GM21717 (cell line): ENCODE measurements at regions not wholly inside any gene's neighbourhood (a gene's known extent, or its start where the extent isn't known, plus 50 kb on each side); places are given as distances from the start of the nearest gene placed in this dataset.
"Not testable (repeated sequence)": the region's sequence is repeated elsewhere in the genome, so short reads cannot be mapped to it uniquely, and the experiment has no call there.

Source experiments
- ATAC-seq: cut with Tn5 transposase; IDR thresholded peaks from one replicate; pipeline ENCODE4 v1.9.1; 2021; ENCODE audit warnings: mild to moderate bottlenecking, moderate library complexity; ENCODE audit not compliant: unreplicated experiment

DNA sequence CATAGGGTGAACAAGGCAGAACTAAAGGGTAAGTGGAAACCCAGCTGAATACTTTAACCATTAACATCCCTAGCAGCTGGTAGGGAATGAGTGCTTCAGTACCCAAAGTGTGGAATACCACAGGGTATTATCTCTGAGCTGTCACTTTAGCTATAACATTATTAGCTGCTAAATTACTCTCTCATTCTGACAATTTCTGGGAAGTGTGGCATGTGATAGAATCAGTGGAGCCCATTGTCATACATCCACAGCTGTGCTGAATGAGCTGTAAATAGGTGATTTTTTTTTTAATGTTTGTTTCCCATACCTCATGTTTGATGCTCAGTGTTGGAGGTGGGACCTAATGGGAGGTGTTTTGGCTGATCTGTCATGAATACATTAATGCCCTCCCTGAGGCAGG, 894.3 kb downstream of the DIPK2A start:
- ATAC-seq = no peak

DNA sequence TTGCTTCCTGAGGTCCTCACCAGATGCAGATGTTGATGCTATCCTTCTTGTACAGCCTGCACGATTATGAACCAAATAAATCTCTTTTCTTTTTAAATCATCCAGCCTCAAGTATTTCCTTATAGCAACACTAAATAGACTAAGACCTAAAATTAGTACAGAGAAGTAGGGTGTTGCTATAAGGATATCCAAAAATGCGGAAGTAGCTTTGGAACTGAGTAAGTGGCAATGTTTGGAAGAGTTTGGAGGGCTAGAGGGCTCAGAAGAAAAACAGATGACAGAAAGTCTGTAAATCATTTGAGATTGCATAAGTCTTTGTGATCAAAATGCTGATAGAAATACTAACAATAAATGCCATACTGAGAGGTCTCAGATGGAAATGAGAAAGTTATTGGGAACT, 894.9 kb downstream of the DIPK2A start:
- no peak for ATAC-seq

DNA sequence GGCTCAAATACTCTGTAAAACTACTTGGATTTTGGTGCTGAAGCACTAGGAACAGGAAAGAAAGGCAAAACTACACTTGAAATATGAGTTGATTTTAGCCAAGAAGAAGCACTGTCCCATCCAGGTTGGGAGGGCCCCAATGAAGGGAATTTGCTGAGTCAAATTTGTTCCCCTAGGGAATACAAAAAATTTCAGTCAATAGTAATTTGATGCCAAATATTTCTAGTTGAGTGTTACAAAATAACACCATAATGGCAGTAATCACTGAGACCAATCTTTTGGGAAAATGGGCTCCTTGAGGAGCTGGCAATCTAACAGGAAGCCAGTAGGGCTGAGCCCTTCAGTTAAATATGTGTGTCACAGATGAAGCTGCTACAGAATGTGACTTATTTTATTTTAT, 896.9 kb downstream of the DIPK2A start:
- ATAC-seq = no peak

- no peak for ATAC-seq
Observed at GRCh38 chr3:144873066-144873465, 901.4 kb downstream of the DIPK2A start.

GRCh38 chr3:144875211-144875610, 903.6 kb downstream of the DIPK2A start:
- no peak for ATAC-seq

DNA sequence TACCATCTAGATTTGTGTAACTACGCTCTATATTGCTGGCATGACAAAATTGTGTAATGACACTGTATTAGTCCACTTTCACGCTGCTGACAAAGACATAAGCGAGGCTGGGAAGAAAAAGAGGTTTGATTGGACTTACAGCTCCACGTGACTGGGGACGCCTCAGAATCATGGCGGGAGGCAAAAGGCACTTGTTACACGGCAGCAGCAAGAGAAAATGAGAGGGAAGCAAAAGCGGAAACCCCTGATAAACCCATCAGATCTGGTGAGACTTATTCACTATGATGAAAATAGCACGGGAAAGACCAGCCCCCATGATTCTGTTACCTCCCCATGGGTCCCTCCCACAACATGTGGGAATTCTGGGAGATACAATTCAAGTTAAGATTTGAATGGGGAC, 905.7 kb downstream of the DIPK2A start:
- ATAC-seq = no peak

GRCh38 chr3:144879701-144880100, 908.1 kb downstream of the DIPK2A start:
- ATAC-seq = no peak

DNA sequence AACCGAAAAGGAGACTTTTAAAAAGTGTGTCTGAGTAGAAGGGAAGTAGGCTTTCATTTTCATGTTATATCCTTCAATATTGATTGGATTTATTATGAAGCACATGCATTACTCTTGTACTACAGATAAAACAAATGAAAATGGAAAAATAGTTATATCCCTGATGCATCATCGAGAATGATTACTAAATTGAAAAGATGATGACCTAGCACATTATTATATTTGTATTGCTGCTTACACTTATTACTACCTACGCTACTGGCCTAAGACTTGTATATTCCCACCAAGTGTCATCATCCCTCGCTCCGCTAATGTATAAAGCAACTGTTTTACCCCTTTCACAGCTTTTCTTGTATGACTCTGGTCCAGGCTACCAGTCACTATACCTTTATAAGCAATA, 922.4 kb downstream of the DIPK2A start:
- ATAC-seq = no peak

DNA sequence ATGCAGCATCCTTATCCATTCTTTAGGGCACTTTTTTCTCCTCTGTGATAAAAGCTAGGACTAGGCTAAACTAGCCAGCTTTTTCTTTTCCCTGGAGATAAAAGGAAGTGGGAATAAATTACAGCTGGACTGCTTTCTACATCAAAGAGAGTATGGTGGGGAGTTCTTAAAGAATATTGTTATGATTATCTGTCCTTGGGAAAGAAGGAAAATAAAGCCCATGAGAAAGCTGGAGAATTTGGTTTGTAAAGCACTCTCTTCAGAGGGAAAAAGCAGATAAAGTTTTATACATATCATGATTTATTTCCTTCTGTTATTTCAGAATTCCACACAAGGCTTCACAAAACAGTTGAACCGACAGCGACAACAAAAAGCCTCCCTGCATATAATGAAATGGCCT, 923.0 kb downstream of the DIPK2A start:
- ATAC-seq = no peak

- ATAC-seq = no peak
Observed at GRCh38 chr3:144900366-144900765, 928.7 kb downstream of the DIPK2A start.

DNA sequence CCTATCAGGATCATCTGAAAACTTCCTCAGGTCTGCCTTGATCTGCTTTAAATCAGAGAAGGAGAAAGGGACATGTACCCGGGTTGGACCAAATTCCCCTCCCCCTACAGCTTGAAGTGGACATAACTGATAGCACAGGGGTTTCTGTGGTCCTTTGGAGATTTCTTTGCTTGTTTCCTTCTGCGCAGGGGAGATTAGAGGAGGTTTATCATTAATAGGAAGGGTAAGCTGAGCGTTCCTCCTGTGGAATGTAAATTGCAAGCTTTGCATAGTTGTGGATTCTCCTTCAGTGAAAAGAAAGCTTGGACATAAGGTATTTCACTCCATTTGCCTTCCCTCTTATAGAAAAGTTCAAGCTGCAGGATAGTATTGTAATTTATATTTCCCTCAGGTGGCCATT, 936.0 kb downstream of the DIPK2A start:
- not testable (repeated sequence) for ATAC-seq

DNA sequence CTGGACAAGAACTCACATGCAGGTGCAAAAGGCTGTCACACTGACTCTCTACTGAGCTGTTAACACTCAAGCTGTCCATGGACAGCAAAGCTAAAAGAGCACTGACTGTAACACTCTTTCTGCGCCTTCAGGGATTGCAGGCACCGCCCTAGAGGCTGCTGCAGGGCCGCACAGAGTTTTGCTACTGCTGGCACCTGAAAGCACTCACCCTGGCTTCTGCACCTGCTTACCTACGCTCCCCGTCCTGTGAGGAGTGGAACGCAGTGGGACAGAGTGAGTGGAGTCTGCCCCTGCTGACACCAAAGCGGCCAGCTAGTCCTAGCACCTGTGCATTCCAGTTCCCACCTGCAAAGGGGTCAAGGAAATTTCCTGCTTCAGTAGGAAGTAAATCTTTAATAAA, 941.3 kb downstream of the DIPK2A start:
- no peak for ATAC-seq

DNA sequence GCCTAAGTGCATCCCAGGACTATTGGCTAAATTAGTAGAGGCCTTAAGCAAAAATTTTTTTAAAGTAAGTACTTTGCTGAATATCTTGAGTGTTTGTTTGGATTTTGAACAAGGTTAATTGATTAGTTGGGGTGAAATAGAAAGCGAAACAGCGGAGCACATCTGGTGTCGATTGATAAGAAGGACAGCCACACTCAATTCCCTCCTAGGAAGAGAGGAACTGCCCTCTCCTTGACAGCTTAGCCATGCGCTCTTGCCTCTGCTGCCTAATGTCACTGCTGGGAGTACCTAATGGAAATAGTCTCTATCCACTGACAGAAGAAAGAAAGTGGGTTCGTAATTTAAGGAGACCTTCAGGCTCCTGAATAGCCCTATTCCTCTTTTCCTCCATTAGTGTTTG, 943.6 kb downstream of the DIPK2A start:
- ATAC-seq = no peak

DNA sequence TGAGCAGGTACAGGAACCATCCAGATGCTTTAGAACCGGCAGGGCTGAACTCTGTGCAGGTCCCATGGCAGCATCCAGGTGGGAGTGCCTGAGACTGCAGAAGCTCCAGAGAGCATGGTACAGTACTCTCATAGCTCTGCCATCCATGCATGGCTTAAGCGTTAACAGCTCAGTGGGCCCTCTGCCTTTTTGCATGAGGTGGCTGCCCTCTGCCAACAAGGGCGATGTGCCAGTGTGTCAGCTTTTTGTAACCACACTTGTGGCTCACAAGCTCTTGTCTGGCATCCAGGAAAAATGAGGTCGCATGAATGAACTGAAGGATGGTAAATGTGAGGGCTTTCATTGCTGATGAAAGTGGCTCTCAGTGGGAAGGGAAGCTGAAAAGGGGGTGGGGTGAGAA, 950.1 kb downstream of the DIPK2A start:
- ATAC-seq = no peak

DNA sequence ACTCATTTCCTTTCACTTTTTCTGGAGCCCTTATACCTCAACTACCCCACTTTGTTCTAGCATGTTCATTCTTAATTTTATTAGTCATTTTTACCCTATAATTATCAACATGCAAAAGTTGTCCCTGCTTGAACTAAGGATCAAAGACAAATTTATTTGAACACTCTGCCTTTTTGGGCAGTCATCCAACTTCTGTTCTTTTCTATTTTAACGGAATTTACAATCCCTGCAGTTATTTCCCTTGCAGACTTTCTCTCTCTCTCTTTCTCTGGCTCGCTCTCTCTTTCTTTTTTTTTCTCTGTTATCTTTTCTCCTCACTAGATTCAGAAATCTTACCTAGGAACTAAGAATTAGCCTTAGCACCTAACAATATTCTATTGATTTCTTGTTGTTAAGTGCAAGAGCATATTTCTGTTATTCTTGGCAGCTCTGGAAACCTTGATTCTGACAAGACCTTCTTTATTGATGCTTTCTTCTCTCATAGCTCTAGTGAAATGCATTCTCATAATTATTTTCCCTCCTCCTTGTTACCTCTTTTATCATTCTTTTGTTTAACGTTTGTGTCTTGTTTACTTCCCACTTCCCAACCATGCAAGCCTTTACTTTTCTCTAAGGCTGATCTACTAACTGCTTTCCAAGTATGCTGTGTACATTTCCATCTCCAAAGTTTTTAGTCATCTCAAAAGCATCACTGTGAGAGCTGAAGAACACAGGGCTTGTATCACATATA, 951.6 kb downstream of the DIPK2A start:
- ATAC-seq = no peak

- no peak for ATAC-seq
Observed at GRCh38 chr3:144930431-144930830, 958.8 kb downstream of the DIPK2A start.

DNA sequence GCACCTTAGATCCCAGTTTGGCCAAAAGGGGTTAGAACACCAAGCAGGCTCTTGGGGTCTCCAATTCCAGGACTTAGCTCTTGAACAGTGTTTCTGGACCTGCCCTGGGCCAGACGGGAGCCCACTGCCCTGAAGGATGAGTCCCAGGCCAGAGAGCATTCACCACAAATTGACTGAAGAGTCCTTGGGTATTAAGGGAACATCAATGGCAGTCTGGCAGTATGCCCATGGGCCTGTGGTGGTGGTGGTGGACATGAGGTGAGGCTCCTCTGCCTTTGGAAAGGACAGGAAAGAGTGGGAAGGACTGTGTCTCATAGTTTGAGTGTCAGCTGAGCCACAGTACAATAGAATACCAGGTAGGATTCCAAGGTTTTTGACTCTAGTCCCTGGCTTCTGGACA, 960.0 kb downstream of the DIPK2A start:
- ATAC-seq = no peak

DNA sequence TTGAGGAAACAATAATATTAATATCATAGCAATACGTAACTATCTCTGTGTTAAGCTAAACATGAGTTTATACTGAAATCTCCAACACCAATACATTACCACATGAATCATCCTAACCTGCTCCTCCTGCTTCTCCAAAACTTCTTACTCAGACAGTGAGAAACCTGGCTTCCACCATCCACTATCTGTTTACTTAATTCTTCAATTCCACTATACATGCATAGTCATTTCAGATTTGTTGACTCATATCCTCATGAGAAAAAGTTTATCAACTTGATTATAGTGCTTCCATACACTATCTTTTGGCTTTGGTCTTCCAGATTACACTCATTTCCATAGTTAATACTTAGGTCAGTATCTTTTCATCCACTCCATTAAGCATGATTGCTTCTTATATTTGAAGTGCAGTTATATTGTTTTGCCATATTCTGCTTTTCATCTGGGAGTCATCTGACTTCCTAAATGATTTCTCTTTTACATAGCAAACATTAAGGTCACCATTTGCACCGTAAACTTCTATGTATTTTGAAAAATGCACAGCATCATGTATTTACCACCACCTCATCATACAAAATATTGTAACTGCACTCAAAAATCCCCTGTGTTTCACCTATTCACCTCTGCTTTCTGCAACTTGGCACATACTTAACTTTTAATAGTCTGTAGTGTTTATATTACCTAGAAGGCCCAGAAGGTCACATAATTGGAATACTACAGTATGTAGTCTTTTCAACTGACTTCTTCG, 970.6 kb downstream of the DIPK2A start:
- no peak for ATAC-seq

- no peak for ATAC-seq
Observed at GRCh38 chr3:144942838-144943197, 971.2 kb downstream of the DIPK2A start.

- ATAC-seq = no peak
Observed at GRCh38 chr3:144947895-144948294, 976.3 kb downstream of the DIPK2A start.

GRCh38 chr3:144948711-144949110, 977.1 kb downstream of the DIPK2A start:
- ATAC-seq = no peak

- no peak for ATAC-seq
Observed at GRCh38 chr3:144953959-144954358, 982.3 kb downstream of the DIPK2A start.
